Lower leg skin (tissue), 4 donors: ENCODE measurements at regions not wholly inside any gene's neighbourhood (a gene's known extent, or its start where the extent isn't known, plus 50 kb on each side); places are given as distances from the start of the nearest gene placed in this dataset.
A peak's percentile ranks its signal among the peaks of the same experiment; 100 is the strongest.

Experiments used
- DNase-seq, 2 donors: peaks; one replicate each; pipeline ENCODE4 v3.0.0-alpha.2; 2019; ENCODE audit warnings: low spot score in 2 of 2
- H3K4me3 ChIP-seq: fragments of 200-600 bp; sonication (generic); 2 replicates; pipeline ENCODE4 v1.5.1; 2017; ENCODE audit warnings: mild to moderate bottlenecking, low read depth; ENCODE audit not compliant: poor library complexity, severe bottlenecking
- POLR2A ChIP-seq, 2 donors: fragments of 450-650 bp; IDR thresholded peaks; one replicate each; pipeline ENCODE4 v1.6.1; 2016 to 2017; ENCODE audit warnings: antibody characterized with exemption in 2 of 2, mild to moderate bottlenecking in 1 of 2, moderate library complexity in 1 of 2
- WGBS, 2 donors: methylation state at CpG; one replicate each; pipeline ENCODE4 v1.1.5; 2018; 5-methylcytosine and 5-hydroxymethylcytosine counted together
- intact Hi-C: fragments of 100-400 bp; cut with DNase I; formaldehyde crosslinking; loops from one replicate; pipeline ENCODE4 v1.15.0; 2023; ENCODE audit warnings: low total_unique reads
- TF ChIP-seq, protein P1 (sequence below), 3 donors: fragments of 450-650 bp; IDR thresholded peaks; one replicate each; pipeline ENCODE4 v1.5.1; 2016; ENCODE audit warnings: antibody characterized with exemption in 3 of 3, mild to moderate bottlenecking in 3 of 3, moderate library complexity in 2 of 3

GRCh38 chr15:53843166-53843565 lies 83.7 kb upstream of the WDR72 start:
- 85 to 93% methylated on average over 2 of the region's 2 CpGs for WGBS, 2 donors
- TF ChIP-seq, protein P1, sequence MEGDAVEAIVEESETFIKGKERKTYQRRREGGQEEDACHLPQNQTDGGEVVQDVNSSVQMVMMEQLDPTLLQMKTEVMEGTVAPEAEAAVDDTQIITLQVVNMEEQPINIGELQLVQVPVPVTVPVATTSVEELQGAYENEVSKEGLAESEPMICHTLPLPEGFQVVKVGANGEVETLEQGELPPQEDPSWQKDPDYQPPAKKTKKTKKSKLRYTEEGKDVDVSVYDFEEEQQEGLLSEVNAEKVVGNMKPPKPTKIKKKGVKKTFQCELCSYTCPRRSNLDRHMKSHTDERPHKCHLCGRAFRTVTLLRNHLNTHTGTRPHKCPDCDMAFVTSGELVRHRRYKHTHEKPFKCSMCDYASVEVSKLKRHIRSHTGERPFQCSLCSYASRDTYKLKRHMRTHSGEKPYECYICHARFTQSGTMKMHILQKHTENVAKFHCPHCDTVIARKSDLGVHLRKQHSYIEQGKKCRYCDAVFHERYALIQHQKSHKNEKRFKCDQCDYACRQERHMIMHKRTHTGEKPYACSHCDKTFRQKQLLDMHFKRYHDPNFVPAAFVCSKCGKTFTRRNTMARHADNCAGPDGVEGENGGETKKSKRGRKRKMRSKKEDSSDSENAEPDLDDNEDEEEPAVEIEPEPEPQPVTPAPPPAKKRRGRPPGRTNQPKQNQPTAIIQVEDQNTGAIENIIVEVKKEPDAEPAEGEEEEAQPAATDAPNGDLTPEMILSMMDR (IDR thresholded peaks at IDR 0.05), result no peak
- TF ChIP-seq POLR2A (IDR thresholded peaks at IDR 0.05), result no peak
- no peak for DNase-seq
- no peak overlapping the region for H3K4me3 ChIP-seq
- intact Hi-C loops, result no loop called here

DNA sequence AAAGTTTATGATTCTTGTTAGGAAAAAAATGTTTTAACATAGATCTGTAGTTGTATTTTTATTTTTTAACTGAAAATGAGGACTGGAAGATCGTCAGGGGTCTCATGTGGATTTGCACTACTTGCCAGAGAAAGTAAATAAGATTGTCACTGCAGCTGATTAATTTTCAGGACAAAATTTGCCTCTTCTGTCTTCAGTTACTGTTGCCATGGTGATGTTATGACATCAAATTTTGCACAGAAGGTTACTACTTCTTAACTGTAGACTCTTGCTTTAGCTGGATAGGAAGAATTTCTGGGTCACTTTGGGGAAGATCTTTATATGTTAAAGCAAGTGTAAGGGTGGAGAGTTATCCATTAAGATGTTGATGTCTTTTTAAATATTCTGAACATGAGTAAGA lies 82.2 kb upstream of the WDR72 start:
- 0% methylated on average over 1 of the region's 1 CpG for WGBS, 2 donors
- TF ChIP-seq, protein P1 (IDR thresholded peaks at IDR 0.05), result no peak
- TF ChIP-seq POLR2A (IDR thresholded peaks at IDR 0.05), result no peak
- intact Hi-C loops, result no loop called here
- H3K4me3 ChIP-seq, result no peak overlapping the region
- no peak for DNase-seq

GRCh38 chr15:53840681-53841080 lies 81.2 kb upstream of the WDR72 start:
- WGBS, 2 donors, result 91 to 97% methylated on average over 2 of the region's 2 CpGs
- TF ChIP-seq, protein P1 (IDR thresholded peaks at IDR 0.05), result no peak
- no peak for TF ChIP-seq POLR2A (IDR thresholded peaks at IDR 0.05)
- intact Hi-C loops, result no loop called here
- no peak overlapping the region for H3K4me3 ChIP-seq
- no peak for DNase-seq

DNA sequence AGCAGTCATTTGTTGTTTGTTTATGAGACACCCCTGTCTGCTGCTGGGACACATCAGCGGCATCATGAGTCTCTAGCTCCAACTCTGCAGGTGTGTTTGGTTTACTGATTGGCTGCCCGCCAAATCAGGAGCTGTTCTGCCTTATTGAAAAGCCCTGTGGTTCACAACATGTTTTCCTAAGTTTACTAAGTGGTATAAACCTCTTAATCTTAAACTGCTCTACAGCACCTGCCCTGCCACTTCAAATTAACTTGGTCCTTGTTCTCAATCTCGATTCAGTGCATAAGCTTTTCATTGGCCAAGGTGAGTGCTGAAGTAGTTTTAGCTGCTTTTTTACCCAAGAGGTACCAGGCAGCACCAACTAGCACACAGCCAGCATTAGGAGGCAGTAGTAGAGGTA lies 77.8 kb upstream of the WDR72 start:
- peak overlapping the region; percentile 3 for H3K4me3 ChIP-seq
- TF ChIP-seq, protein P1 (IDR thresholded peaks at IDR 0.05), result no peak
- TF ChIP-seq POLR2A (IDR thresholded peaks at IDR 0.05), result no peak
- intact Hi-C loops, result no loop called here
- WGBS, 2 donors, result 29 to 31% methylated on average over 3 of the region's 3 CpGs
- DNase-seq, result no peak

- TF ChIP-seq, protein P1 (IDR thresholded peaks at IDR 0.05), result no peak
- TF ChIP-seq POLR2A (IDR thresholded peaks at IDR 0.05), result no peak
- 49 to 69% methylated on average over 4 of the region's 4 CpGs for WGBS, 2 donors
- intact Hi-C loops, result no loop called here
These were observed 77.2 kb upstream of the WDR72 start for GRCh38 chr15:53836618-53837017.

GRCh38 chr15:53835309-53835708 lies 75.8 kb upstream of the WDR72 start:
- intact Hi-C loops, result no loop called here

More at GRCh38 chr15:53836618-53837017, 77.2 kb upstream of the WDR72 start:
- H3K4me3 ChIP-seq, result no peak overlapping the region
- no peak for DNase-seq

More at GRCh38 chr15:53835309-53835708, 75.8 kb upstream of the WDR72 start:
- TF ChIP-seq, protein P1 (IDR thresholded peaks at IDR 0.05), result no peak
- TF ChIP-seq POLR2A (IDR thresholded peaks at IDR 0.05), result no peak
- WGBS, 2 donors, result 82 to 84% methylated on average over 2 of the region's 2 CpGs
- DNase-seq, result no peak
- H3K4me3 ChIP-seq, result no peak overlapping the region
